GM23338 (cell line): ENCODE measurements at regions not wholly inside any gene's neighbourhood (a gene's known extent, or its start where the extent isn't known, plus 50 kb on each side); places are given as distances from the start of the nearest gene placed in this dataset.

Experiments used
- ATAC-seq: fragments of 200-7000 bp; cut with Tn5 transposase; 3 replicates; pipeline ENCODE4 v1.9.1; 2020
- DNase-seq: peaks from one replicate; pipeline ENCODE4 v3.0.0-alpha.2; 2015; ENCODE audit warnings: low spot score
- H2AFZ ChIP-seq: fragments of 200-600 bp; sonication (generic); 2 replicates; pipeline ENCODE4 v1.8.0; 2016; ENCODE audit warnings: antibody characterized with exemption, mild to moderate bottlenecking, moderate library complexity
- H3F3A ChIP-seq: fragments of 200-600 bp; sonication (generic); replicated peaks from 2 replicates; pipeline ENCODE4 v1.8.0; 2017; ENCODE audit warnings: antibody characterized with exemption, mixed run types, low read depth
- H3K27ac ChIP-seq: fragments of 200-600 bp; sonication (generic); 2 replicates; pipeline ENCODE4 v1.6.1; 2016; ENCODE audit warnings: low read depth
- H3K27me3 ChIP-seq: fragments of 200-600 bp; sonication (generic); 2 replicates; pipeline ENCODE4 v1.8.0; 2016; ENCODE audit warnings: mild to moderate bottlenecking, mixed run types, moderate library complexity; ENCODE audit not compliant: insufficient read depth
- H3K36me3 ChIP-seq: fragments of 200-600 bp; sonication (generic); 2 replicates; pipeline ENCODE4 v1.8.0; 2016; ENCODE audit warnings: mild to moderate bottlenecking; ENCODE audit not compliant: insufficient read depth
- H3K4me1 ChIP-seq: fragments of 200-600 bp; sonication (generic); 2 replicates; pipeline ENCODE4 v1.8.0; 2016; ENCODE audit warnings: mild to moderate bottlenecking, moderate library complexity; ENCODE audit not compliant: insufficient read depth
- H3K4me2 ChIP-seq: fragments of 200-600 bp; sonication (generic); 2 replicates; pipeline ENCODE4 v1.7.1; 2017; ENCODE audit warnings: mixed run types
- H3K4me3 ChIP-seq: fragments of 200-600 bp; sonication (generic); 2 replicates; pipeline ENCODE4 v1.6.1; 2016; ENCODE audit warnings: mixed run types
- H3K79me2 ChIP-seq: fragments of 200-600 bp; sonication (generic); replicated peaks from 2 replicates; pipeline ENCODE4 v1.8.0; 2017; ENCODE audit warnings: mild to moderate bottlenecking; ENCODE audit not compliant: insufficient read depth
- H3K9me2 ChIP-seq: fragments of 200-600 bp; sonication (generic); 2 replicates; pipeline ENCODE4 v1.8.0; 2017; ENCODE audit not compliant: insufficient read depth
- H4K20me1 ChIP-seq: fragments of 200-600 bp; sonication (generic); replicated peaks from 2 replicates; pipeline ENCODE4 v1.8.0; 2017; ENCODE audit warnings: mild to moderate bottlenecking; ENCODE audit not compliant: insufficient read depth
- H3K27ac Mint-ChIP-seq: 2 replicates; pipeline ENCODE4 v1.8.0; 2020; ENCODE audit warnings: inconsistent platforms, mild to moderate bottlenecking, moderate library complexity, mixed read lengths
- H3K27me3 Mint-ChIP-seq: 3 replicates; pipeline ENCODE4 v1.8.0; 2022; ENCODE audit warnings: low read depth, mild to moderate bottlenecking, moderate library complexity, mixed read lengths, inconsistent platforms; ENCODE audit not compliant: insufficient read depth, poor library complexity
- H3K36me3 Mint-ChIP-seq: 3 replicates; pipeline ENCODE4 v1.8.0; 2021; ENCODE audit warnings: low read depth, mild to moderate bottlenecking, inconsistent platforms, moderate library complexity, mixed read lengths
- H3K4me1 Mint-ChIP-seq: 3 replicates; pipeline ENCODE4 v1.8.0; 2020; ENCODE audit warnings: mild to moderate bottlenecking, inconsistent platforms, mixed read lengths
- H3K4me3 Mint-ChIP-seq: 3 replicates; pipeline ENCODE4 v1.8.0; 2021; ENCODE audit warnings: moderate library complexity, mild to moderate bottlenecking, inconsistent platforms, mixed read lengths
- H3K9me3 Mint-ChIP-seq: 3 replicates; pipeline ENCODE4 v1.8.0; 2020; ENCODE audit warnings: moderate library complexity, mild to moderate bottlenecking, inconsistent platforms, mixed read lengths
- CREB1 ChIP-seq: fragments of 250-450 bp; sonication (Bioruptor Pico); IDR thresholded peaks from 2 replicates; pipeline ENCODE4 v1.5.0; 2020; ENCODE audit warnings: low read depth, mild to moderate bottlenecking, moderate library complexity
- EZH2 ChIP-seq: fragments of 200-600 bp; sonication (generic); IDR thresholded peaks from one replicate; pipeline ENCODE4 v1.8.0; 2017; ENCODE audit warnings: antibody characterized with exemption, mild to moderate bottlenecking, low read depth; ENCODE audit not compliant: unreplicated experiment
- EZH2phosphoT487 ChIP-seq: fragments of 200-600 bp; sonication (generic); IDR thresholded peaks from one replicate; pipeline ENCODE4 v1.8.1; 2018; ENCODE audit warnings: antibody characterized with exemption; ENCODE audit not compliant: unreplicated experiment
- JUNB ChIP-seq: IDR thresholded peaks from one replicate; pipeline ENCODE4 v1.6.1; 2016; ENCODE audit warnings: antibody characterized with exemption; ENCODE audit not compliant: unreplicated experiment
- NANOG ChIP-seq: IDR thresholded peaks from 2 replicates; pipeline ENCODE4 v1.6.1; 2016; ENCODE audit warnings: antibody characterized with exemption, borderline replicate concordance
- POLR2AphosphoS5 ChIP-seq: IDR thresholded peaks from 2 replicates; pipeline ENCODE4 v1.6.1; 2016; ENCODE audit warnings: antibody characterized with exemption, low read depth
- STAT1 ChIP-seq: IDR thresholded peaks from one replicate; pipeline ENCODE4 v1.6.1; 2016; ENCODE audit warnings: antibody characterized with exemption; ENCODE audit not compliant: unreplicated experiment
- ZNF331 ChIP-seq: fragments of 250-450 bp; sonication (Bioruptor Pico); IDR thresholded peaks from 2 replicates; pipeline ENCODE4 v1.5.0; 2020; ENCODE audit warnings: low read depth, mild to moderate bottlenecking, moderate library complexity
- TF ChIP-seq, protein P1 (sequence below): IDR thresholded peaks from one replicate; pipeline ENCODE4 v1.6.1; 2018; ENCODE audit warnings: antibody characterized with exemption; ENCODE audit not compliant: unreplicated experiment
- TF ChIP-seq, protein P2 (sequence below), 2 experiments: fragments of 200-600 bp in 1 of 2; sonication (generic) in 1 of 2; conservative IDR thresholded peaks; 2 replicates each; pipeline versions ENCODE4 v1.5.1 to v1.6.1; 2016 to 2017; ENCODE audit warnings: antibody characterized with exemption in 2 of 2, low read depth in 2 of 2, mild to moderate bottlenecking in 2 of 2, moderate library complexity in 1 of 2
- TF ChIP-seq, protein P3 (sequence below): fragments of 250-450 bp; sonication (Bioruptor Pico); IDR thresholded peaks from 2 replicates; pipeline ENCODE4 v1.5.0; 2020; ENCODE audit warnings: mild to moderate bottlenecking, moderate library complexity

DNA sequence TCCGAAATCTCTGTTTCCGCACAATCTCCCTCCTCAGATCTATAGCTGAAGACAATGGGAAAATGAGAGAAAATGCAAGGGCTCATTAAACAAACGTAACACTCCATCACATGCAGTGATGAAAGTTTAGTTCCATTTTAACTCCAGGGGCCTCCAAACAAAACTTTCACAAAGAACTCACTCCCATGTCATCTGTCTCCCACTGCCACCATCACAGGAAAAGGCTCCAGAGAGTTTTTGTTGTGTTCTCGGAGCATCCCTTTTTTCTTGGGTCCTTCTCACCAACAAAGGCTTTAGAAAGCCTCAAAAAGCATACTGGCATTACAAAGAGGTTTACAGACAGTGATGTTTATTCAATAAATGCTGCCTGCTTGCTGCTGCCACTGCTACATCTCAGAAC is 339.6 kb downstream of the TPBG start:
- Histone ChIP-seq H3K9me2 (no peaks in the 10 kb centered on the region; the same call in 1 of the 2 replicates), H2AFZ (peak overlapping the region; percentile 25), H3K36me3 (no peaks in the 10 kb centered on the region), H3K79me2 (no peaks in the 10 kb centered on the region), H3K27ac (no peak overlapping the region), H3K27me3 (no peaks in the 10 kb centered on the region), H3K4me3 (no peak overlapping the region), H3F3A (no peaks in the 10 kb centered on the region), H3K4me2 (no peak overlapping the region), H4K20me1 (no peaks in the 10 kb centered on the region), H3K4me1 (no peaks in the 10 kb centered on the region)
- ATAC-seq = no peak
- DNase-seq = no peak
- peaks cover 17% of the 10 kb centered on the region for H3K36me3 Mint-ChIP-seq
- H3K9me3 Mint-ChIP-seq = peaks cover 26% of the 10 kb centered on the region
- no peaks in the 10 kb centered on the region for H3K4me1 Mint-ChIP-seq
- H3K27ac Mint-ChIP-seq = no peak overlapping the region
- no peak overlapping the region for H3K4me3 Mint-ChIP-seq
- no peak for TF ChIP-seq EZH2
- no peak for TF ChIP-seq POLR2AphosphoS5
- TF ChIP-seq JUNB = no peak
- no peaks in the 10 kb centered on the region for H3K27me3 Mint-ChIP-seq

DNA sequence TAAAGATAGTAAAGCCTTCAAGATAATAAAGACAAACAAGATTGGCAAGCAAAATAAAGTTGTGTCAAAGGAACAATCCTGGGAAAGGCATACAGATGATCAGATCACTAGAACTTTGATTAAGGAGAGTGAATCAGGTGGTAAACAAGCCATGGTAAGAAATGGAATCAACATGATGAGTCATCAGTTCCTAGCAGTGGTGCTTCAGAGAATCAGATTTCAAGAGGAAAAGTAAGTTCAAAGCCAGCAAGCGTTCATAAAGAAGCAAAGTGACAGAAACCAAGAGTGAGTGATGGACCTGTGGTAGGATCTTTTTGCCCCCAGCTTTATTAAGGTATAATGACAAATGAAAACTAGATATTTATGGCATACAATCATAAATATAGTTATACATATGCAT is 340.4 kb downstream of the TPBG start:
- peaks cover 17% of the 10 kb centered on the region for H3K36me3 Mint-ChIP-seq
- no peaks in the 10 kb centered on the region for H3K4me1 ChIP-seq
- no peak overlapping the region for H3K4me2 ChIP-seq
- ATAC-seq = no peak
- H3K9me3 Mint-ChIP-seq = peaks cover 28% of the 10 kb centered on the region
- H3K27me3 ChIP-seq = no peaks in the 10 kb centered on the region
- no peak overlapping the region for H3K4me3 ChIP-seq
- H3K4me3 Mint-ChIP-seq = no peak overlapping the region
- H4K20me1 ChIP-seq = no peaks in the 10 kb centered on the region
- H3F3A ChIP-seq = no peaks in the 10 kb centered on the region
- no peaks in the 10 kb centered on the region for H3K4me1 Mint-ChIP-seq
- no peaks in the 10 kb centered on the region for H3K27me3 Mint-ChIP-seq
- H3K79me2 ChIP-seq = no peaks in the 10 kb centered on the region
- H2AFZ ChIP-seq = no peak overlapping the region
- no peak overlapping the region for H3K27ac Mint-ChIP-seq
- H3K9me2 ChIP-seq = no peaks in the 10 kb centered on the region; the same call in 1 of the 2 replicates
- no peak overlapping the region for H3K27ac ChIP-seq
- no peak for DNase-seq
- H3K36me3 ChIP-seq = no peaks in the 10 kb centered on the region
- TF ChIP-seq CREB1 (CRISPR knock-in tag) = no peak
- TF ChIP-seq JUNB = no peak
- TF ChIP-seq EZH2phosphoT487 = no peak
- TF ChIP-seq, protein P1, sequence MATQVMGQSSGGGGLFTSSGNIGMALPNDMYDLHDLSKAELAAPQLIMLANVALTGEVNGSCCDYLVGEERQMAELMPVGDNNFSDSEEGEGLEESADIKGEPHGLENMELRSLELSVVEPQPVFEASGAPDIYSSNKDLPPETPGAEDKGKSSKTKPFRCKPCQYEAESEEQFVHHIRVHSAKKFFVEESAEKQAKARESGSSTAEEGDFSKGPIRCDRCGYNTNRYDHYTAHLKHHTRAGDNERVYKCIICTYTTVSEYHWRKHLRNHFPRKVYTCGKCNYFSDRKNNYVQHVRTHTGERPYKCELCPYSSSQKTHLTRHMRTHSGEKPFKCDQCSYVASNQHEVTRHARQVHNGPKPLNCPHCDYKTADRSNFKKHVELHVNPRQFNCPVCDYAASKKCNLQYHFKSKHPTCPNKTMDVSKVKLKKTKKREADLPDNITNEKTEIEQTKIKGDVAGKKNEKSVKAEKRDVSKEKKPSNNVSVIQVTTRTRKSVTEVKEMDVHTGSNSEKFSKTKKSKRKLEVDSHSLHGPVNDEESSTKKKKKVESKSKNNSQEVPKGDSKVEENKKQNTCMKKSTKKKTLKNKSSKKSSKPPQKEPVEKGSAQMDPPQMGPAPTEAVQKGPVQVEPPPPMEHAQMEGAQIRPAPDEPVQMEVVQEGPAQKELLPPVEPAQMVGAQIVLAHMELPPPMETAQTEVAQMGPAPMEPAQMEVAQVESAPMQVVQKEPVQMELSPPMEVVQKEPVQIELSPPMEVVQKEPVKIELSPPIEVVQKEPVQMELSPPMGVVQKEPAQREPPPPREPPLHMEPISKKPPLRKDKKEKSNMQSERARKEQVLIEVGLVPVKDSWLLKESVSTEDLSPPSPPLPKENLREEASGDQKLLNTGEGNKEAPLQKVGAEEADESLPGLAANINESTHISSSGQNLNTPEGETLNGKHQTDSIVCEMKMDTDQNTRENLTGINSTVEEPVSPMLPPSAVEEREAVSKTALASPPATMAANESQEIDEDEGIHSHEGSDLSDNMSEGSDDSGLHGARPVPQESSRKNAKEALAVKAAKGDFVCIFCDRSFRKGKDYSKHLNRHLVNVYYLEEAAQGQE = no peak
- TF ChIP-seq POLR2AphosphoS5 = no peak
- no peak for TF ChIP-seq NANOG
- TF ChIP-seq, protein P2, sequence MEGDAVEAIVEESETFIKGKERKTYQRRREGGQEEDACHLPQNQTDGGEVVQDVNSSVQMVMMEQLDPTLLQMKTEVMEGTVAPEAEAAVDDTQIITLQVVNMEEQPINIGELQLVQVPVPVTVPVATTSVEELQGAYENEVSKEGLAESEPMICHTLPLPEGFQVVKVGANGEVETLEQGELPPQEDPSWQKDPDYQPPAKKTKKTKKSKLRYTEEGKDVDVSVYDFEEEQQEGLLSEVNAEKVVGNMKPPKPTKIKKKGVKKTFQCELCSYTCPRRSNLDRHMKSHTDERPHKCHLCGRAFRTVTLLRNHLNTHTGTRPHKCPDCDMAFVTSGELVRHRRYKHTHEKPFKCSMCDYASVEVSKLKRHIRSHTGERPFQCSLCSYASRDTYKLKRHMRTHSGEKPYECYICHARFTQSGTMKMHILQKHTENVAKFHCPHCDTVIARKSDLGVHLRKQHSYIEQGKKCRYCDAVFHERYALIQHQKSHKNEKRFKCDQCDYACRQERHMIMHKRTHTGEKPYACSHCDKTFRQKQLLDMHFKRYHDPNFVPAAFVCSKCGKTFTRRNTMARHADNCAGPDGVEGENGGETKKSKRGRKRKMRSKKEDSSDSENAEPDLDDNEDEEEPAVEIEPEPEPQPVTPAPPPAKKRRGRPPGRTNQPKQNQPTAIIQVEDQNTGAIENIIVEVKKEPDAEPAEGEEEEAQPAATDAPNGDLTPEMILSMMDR (conservative IDR thresholded peaks at IDR 0.05; ENCODE audit: low read depth in 2 of 2) = no peak
- TF ChIP-seq, protein P3, sequence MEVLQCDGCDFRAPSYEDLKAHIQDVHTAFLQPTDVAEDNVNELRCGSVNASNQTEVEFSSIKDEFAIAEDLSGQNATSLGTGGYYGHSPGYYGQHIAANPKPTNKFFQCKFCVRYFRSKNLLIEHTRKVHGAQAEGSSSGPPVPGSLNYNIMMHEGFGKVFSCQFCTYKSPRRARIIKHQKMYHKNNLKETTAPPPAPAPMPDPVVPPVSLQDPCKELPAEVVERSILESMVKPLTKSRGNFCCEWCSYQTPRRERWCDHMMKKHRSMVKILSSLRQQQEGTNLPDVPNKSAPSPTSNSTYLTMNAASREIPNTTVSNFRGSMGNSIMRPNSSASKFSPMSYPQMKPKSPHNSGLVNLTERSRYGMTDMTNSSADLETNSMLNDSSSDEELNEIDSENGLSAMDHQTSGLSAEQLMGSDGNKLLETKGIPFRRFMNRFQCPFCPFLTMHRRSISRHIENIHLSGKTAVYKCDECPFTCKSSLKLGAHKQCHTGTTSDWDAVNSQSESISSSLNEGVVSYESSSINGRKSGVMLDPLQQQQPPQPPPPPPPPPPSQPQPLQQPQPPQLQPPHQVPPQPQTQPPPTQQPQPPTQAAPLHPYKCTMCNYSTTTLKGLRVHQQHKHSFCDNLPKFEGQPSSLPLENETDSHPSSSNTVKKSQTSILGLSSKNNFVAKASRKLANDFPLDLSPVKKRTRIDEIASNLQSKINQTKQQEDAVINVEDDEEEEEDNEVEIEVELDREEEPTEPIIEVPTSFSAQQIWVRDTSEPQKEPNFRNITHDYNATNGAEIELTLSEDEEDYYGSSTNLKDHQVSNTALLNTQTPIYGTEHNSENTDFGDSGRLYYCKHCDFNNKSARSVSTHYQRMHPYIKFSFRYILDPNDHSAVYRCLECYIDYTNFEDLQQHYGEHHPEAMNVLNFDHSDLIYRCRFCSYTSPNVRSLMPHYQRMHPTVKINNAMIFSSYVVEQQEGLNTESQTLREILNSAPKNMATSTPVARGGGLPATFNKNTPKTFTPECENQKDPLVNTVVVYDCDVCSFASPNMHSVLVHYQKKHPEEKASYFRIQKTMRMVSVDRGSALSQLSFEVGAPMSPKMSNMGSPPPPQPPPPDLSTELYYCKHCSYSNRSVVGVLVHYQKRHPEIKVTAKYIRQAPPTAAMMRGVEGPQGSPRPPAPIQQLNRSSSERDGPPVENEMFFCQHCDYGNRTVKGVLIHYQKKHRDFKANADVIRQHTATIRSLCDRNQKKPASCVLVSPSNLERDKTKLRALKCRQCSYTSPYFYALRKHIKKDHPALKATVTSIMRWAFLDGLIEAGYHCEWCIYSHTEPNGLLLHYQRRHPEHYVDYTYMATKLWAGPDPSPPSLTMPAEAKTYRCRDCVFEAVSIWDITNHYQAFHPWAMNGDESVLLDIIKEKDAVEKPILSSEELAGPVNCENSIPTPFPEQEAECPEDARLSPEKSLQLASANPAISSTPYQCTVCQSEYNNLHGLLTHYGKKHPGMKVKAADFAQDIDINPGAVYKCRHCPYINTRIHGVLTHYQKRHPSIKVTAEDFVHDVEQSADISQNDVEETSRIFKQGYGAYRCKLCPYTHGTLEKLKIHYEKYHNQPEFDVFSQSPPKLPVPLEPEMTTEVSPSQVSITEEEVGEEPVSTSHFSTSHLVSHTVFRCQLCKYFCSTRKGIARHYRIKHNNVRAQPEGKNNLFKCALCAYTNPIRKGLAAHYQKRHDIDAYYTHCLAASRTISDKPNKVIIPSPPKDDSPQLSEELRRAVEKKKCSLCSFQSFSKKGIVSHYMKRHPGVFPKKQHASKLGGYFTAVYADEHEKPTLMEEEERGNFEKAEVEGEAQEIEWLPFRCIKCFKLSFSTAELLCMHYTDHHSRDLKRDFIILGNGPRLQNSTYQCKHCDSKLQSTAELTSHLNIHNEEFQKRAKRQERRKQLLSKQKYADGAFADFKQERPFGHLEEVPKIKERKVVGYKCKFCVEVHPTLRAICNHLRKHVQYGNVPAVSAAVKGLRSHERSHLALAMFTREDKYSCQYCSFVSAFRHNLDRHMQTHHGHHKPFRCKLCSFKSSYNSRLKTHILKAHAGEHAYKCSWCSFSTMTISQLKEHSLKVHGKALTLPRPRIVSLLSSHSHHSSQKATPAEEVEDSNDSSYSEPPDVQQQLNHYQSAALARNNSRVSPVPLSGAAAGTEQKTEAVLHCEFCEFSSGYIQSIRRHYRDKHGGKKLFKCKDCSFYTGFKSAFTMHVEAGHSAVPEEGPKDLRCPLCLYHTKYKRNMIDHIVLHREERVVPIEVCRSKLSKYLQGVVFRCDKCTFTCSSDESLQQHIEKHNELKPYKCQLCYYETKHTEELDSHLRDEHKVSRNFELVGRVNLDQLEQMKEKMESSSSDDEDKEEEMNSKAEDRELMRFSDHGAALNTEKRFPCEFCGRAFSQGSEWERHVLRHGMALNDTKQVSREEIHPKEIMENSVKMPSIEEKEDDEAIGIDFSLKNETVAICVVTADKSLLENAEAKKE (CRISPR knock-in tag) = no peak
- no peak for TF ChIP-seq ZNF331 (CRISPR knock-in tag)
- no peak for TF ChIP-seq STAT1
